ENCODE measurements at regions not wholly inside any gene's neighbourhood (a gene's known extent, or its start where the extent isn't known, plus 50 kb on each side); places are given as distances from the start of the nearest gene placed in this dataset.

- TF ChIP-seq REST (IDR thresholded peaks at IDR 0.05; ENCODE audit: borderline replicate concordance): no peak
- TF ChIP-seq REST (CRISPR knock-in tag; IDR thresholded peaks at IDR 0.05; ENCODE audit: low read depth): no peak
- no peak for TF ChIP-seq ELF1 (tag; IDR thresholded peaks at IDR 0.05)
- TF ChIP-seq MTA1 (IDR thresholded peaks at IDR 0.05; ENCODE audit: borderline replicate concordance): no peak
- no peak for TF ChIP-seq SRSF1 (IDR thresholded peaks at IDR 0.05; ENCODE audit: low read depth, low read length)
- TF ChIP-seq DNMT1 (IDR thresholded peaks at IDR 0.05): no peak
- no peak for TF ChIP-seq RBM17 (IDR thresholded peaks at IDR 0.05; ENCODE audit: borderline replicate concordance, low read depth, low read length)
- TF ChIP-seq POLR2H (tag; IDR thresholded peaks at IDR 0.05; ENCODE audit: low read depth): no peak
- no peak for TF ChIP-seq CGGBP1 (CRISPR knock-in tag; IDR thresholded peaks at IDR 0.05)
- TF ChIP-seq NKRF (IDR thresholded peaks at IDR 0.05; ENCODE audit: borderline replicate concordance): no peak
- TF ChIP-seq IRF9 (tag; IDR thresholded peaks at IDR 0.05): no peak
These were observed 343.3 kb upstream of the PPP2R3A start (continued) for GRCh38 chr3:135622215-135622614.

Data from K562 (cell line).